Stimulated activated memory B cell treated with anti-CD40 and anti-IgM and Interleukin-4, amounts not matched to agents 10 μg/mL and 1 μg/mL and 100 μg/mL, for 72 hours (primary cell): ENCODE measurements at regions not wholly inside any gene's neighbourhood (a gene's known extent, or its start where the extent isn't known, plus 50 kb on each side); places are given as distances from the start of the nearest gene placed in this dataset.
"Not testable (repeated sequence)": the region's sequence is repeated elsewhere in the genome, so short reads cannot be mapped to it uniquely, and the experiment has no call there.

ENCODE experiments used
- ATAC-seq: fragments of 150-1000 bp; cut with Tn5 transposase; 2 replicates; pipeline ENCODE4 v1.10.0; 2021
- H3K27ac Mint-ChIP-seq: one replicate; pipeline ENCODE4 v1.8.0; 2022; ENCODE audit warnings: mild to moderate bottlenecking, mixed read lengths
- H3K27me3 Mint-ChIP-seq: one replicate; pipeline ENCODE4 v1.8.0; 2022; ENCODE audit warnings: mixed read lengths
- H3K36me3 Mint-ChIP-seq: one replicate; pipeline ENCODE4 v1.8.0; 2022; ENCODE audit warnings: mixed read lengths
- H3K4me1 Mint-ChIP-seq: one replicate; pipeline ENCODE4 v1.8.0; 2022; ENCODE audit warnings: mixed read lengths
- H3K4me3 Mint-ChIP-seq: one replicate; pipeline ENCODE4 v1.8.0; 2022; ENCODE audit warnings: mild to moderate bottlenecking, moderate library complexity, mixed read lengths
- H3K9me3 Mint-ChIP-seq: one replicate; pipeline ENCODE4 v1.8.0; 2022; ENCODE audit warnings: mixed read lengths

GRCh38 chr12:127503996-127504395 is 763.0 kb upstream of the TMEM132C start:
- not testable (repeated sequence) for H3K27me3 Mint-ChIP-seq, ATAC-seq

GRCh38 chr12:127504874-127505273 is 762.1 kb upstream of the TMEM132C start:
- no peaks in the 10 kb centered on the region for H3K9me3 Mint-ChIP-seq

More at GRCh38 chr12:127503996-127504395, 763.0 kb upstream of the TMEM132C start:
- not testable (repeated sequence) for H3K9me3 Mint-ChIP-seq, H3K4me1 Mint-ChIP-seq, H3K27ac Mint-ChIP-seq, H3K4me3 Mint-ChIP-seq, H3K36me3 Mint-ChIP-seq

GRCh38 chr12:127507341-127507740 is 759.6 kb upstream of the TMEM132C start:
- Mint-ChIP-seq H3K27ac (no peak overlapping the region), H3K27me3 (no peaks in the 10 kb centered on the region), H3K9me3 (no peaks in the 10 kb centered on the region), H3K4me1 (no peaks in the 10 kb centered on the region), H3K4me3 (no peak overlapping the region), H3K36me3 (no peaks in the 10 kb centered on the region)
- ATAC-seq = no peak

More at GRCh38 chr12:127504874-127505273, 762.1 kb upstream of the TMEM132C start:
- no peak overlapping the region for H3K27ac Mint-ChIP-seq
- ATAC-seq = no peak
- no peaks in the 10 kb centered on the region for H3K36me3 Mint-ChIP-seq
- no peaks in the 10 kb centered on the region for H3K27me3 Mint-ChIP-seq
- no peaks in the 10 kb centered on the region for H3K4me1 Mint-ChIP-seq
- H3K4me3 Mint-ChIP-seq = no peak overlapping the region

- no peak for ATAC-seq
- H3K4me1 Mint-ChIP-seq = no peaks in the 10 kb centered on the region
- no peaks in the 10 kb centered on the region for H3K36me3 Mint-ChIP-seq
- no peaks in the 10 kb centered on the region for H3K9me3 Mint-ChIP-seq
- no peak overlapping the region for H3K4me3 Mint-ChIP-seq
- H3K27ac Mint-ChIP-seq = no peak overlapping the region
- no peaks in the 10 kb centered on the region for H3K27me3 Mint-ChIP-seq
Observed at GRCh38 chr12:127509066-127509778, 757.7 kb upstream of the TMEM132C start.

- Mint-ChIP-seq H3K27me3 (no peaks in the 10 kb centered on the region), H3K4me1 (no peaks in the 10 kb centered on the region), H3K27ac (no peak overlapping the region), H3K9me3 (no peaks in the 10 kb centered on the region), H3K36me3 (no peaks in the 10 kb centered on the region), H3K4me3 (no peak overlapping the region)
- no peak for ATAC-seq
Observed at GRCh38 chr12:127515941-127516340, 751.0 kb upstream of the TMEM132C start.

GRCh38 chr12:127516467-127516866 is 750.5 kb upstream of the TMEM132C start:
- Mint-ChIP-seq H3K27ac (no peak overlapping the region), H3K9me3 (no peaks in the 10 kb centered on the region), H3K27me3 (no peaks in the 10 kb centered on the region), H3K36me3 (no peaks in the 10 kb centered on the region), H3K4me1 (no peaks in the 10 kb centered on the region), H3K4me3 (no peak overlapping the region)
- ATAC-seq = no peak

GRCh38 chr12:127519779-127520178 is 747.2 kb upstream of the TMEM132C start:
- Mint-ChIP-seq H3K9me3 (no peaks in the 10 kb centered on the region), H3K4me3 (no peak overlapping the region), H3K27me3 (no peaks in the 10 kb centered on the region), H3K4me1 (no peaks in the 10 kb centered on the region), H3K36me3 (no peaks in the 10 kb centered on the region), H3K27ac (no peak overlapping the region)
- no peak for ATAC-seq

GRCh38 chr12:127526925-127527324 is 740.0 kb upstream of the TMEM132C start:
- ATAC-seq = no peak
- Mint-ChIP-seq H3K36me3 (no peaks in the 10 kb centered on the region), H3K9me3 (peaks cover 2% of the 10 kb centered on the region), H3K4me1 (no peaks in the 10 kb centered on the region), H3K27ac (no peak overlapping the region), H3K4me3 (no peak overlapping the region), H3K27me3 (no peaks in the 10 kb centered on the region)

- Mint-ChIP-seq H3K27ac (no peak overlapping the region), H3K4me1 (no peaks in the 10 kb centered on the region), H3K4me3 (no peak overlapping the region), H3K36me3 (no peaks in the 10 kb centered on the region), H3K9me3 (peaks cover 5% of the 10 kb centered on the region), H3K27me3 (no peaks in the 10 kb centered on the region)
- no peak for ATAC-seq
Observed at GRCh38 chr12:127528551-127528950, 738.4 kb upstream of the TMEM132C start.

- H3K27me3 Mint-ChIP-seq = no peaks in the 10 kb centered on the region
- H3K4me1 Mint-ChIP-seq = no peaks in the 10 kb centered on the region
- ATAC-seq = no peak
- peaks cover 8% of the 10 kb centered on the region for H3K9me3 Mint-ChIP-seq
- H3K4me3 Mint-ChIP-seq = no peak overlapping the region
- H3K36me3 Mint-ChIP-seq = no peaks in the 10 kb centered on the region
- no peak overlapping the region for H3K27ac Mint-ChIP-seq
Observed at GRCh38 chr12:127531542-127531941, 735.4 kb upstream of the TMEM132C start.

- Mint-ChIP-seq H3K27me3 (no peaks in the 10 kb centered on the region), H3K27ac (no peak overlapping the region), H3K4me1 (no peaks in the 10 kb centered on the region), H3K9me3 (peaks cover 8% of the 10 kb centered on the region), H3K36me3 (no peaks in the 10 kb centered on the region), H3K4me3 (no peak overlapping the region)
- no peak for ATAC-seq
Observed at GRCh38 chr12:127533353-127533752, 733.6 kb upstream of the TMEM132C start.

GRCh38 chr12:127536833-127537428 is 730.0 kb upstream of the TMEM132C start:
- no peak for ATAC-seq
- Mint-ChIP-seq H3K4me1 (no peaks in the 10 kb centered on the region), H3K36me3 (no peaks in the 10 kb centered on the region), H3K27me3 (no peaks in the 10 kb centered on the region), H3K9me3 (peaks cover 6% of the 10 kb centered on the region), H3K4me3 (no peak overlapping the region), H3K27ac (no peak overlapping the region)

GRCh38 chr12:127538316-127538715 is 728.7 kb upstream of the TMEM132C start:
- Mint-ChIP-seq H3K4me3 (no peak overlapping the region), H3K36me3 (no peaks in the 10 kb centered on the region), H3K27me3 (no peaks in the 10 kb centered on the region), H3K9me3 (peaks cover 3% of the 10 kb centered on the region), H3K4me1 (no peaks in the 10 kb centered on the region), H3K27ac (no peak overlapping the region)
- no peak for ATAC-seq

- Mint-ChIP-seq H3K9me3 (peaks cover 3% of the 10 kb centered on the region), H3K4me3 (no peak overlapping the region), H3K27me3 (no peaks in the 10 kb centered on the region), H3K36me3 (no peaks in the 10 kb centered on the region), H3K27ac (no peak overlapping the region), H3K4me1 (no peaks in the 10 kb centered on the region)
- no peak for ATAC-seq
Observed at GRCh38 chr12:127539226-127539858, 727.6 kb upstream of the TMEM132C start.

- Mint-ChIP-seq H3K4me1 (no peaks in the 10 kb centered on the region), H3K27me3 (no peaks in the 10 kb centered on the region), H3K4me3 (no peak overlapping the region), H3K27ac (no peak overlapping the region), H3K9me3 (no peaks in the 10 kb centered on the region), H3K36me3 (no peaks in the 10 kb centered on the region)
- no peak for ATAC-seq
Observed at GRCh38 chr12:127542391-127542790, 724.6 kb upstream of the TMEM132C start.

GRCh38 chr12:127542931-127543330 is 724.0 kb upstream of the TMEM132C start:
- Mint-ChIP-seq H3K9me3 (no peaks in the 10 kb centered on the region), H3K27me3 (no peaks in the 10 kb centered on the region), H3K4me1 (no peaks in the 10 kb centered on the region), H3K4me3 (no peak overlapping the region), H3K27ac (no peak overlapping the region), H3K36me3 (no peaks in the 10 kb centered on the region)
- ATAC-seq = no peak
